HEK293T (cell line): ENCODE measurements at regions not wholly inside any gene's neighbourhood (a gene's known extent, or its start where the extent isn't known, plus 50 kb on each side); places are given as distances from the start of the nearest gene placed in this dataset.

ENCODE experiments used
- CTCF ChIA-PET: fragments of 350-600 bp; formaldehyde crosslinking; extraction: SDS; loops from one replicate; lab custom pipeline; 2021; ENCODE audit warnings: antibody characterized with exemption, inconsistent platforms; lab: Yijun Ruan, JAX
- POLR2A ChIA-PET: fragments of 350-600 bp; formaldehyde crosslinking; extraction: SDS; loops from one replicate; lab custom pipeline; 2020; ENCODE audit warnings: antibody characterized with exemption, inconsistent platforms; lab: Yijun Ruan, JAX
- DNase-seq: peaks from one replicate; pipeline ENCODE4 v3.0.0; 2012; ENCODE audit warnings: mixed read lengths; ENCODE audit errors: extremely low spot score
- ARNT ChIP-seq: fragments of 450-650 bp; IDR thresholded peaks from 2 replicates; pipeline ENCODE4 v1.6.1; 2017; ENCODE audit warnings: mild to moderate bottlenecking
- BHLHE40 ChIP-seq: fragments of 450-650 bp; IDR thresholded peaks from 2 replicates; pipeline ENCODE4 v1.6.1; 2016; ENCODE audit warnings: mild to moderate bottlenecking, moderate library complexity, borderline replicate concordance
- CTBP1 ChIP-seq: fragments of 450-650 bp; IDR thresholded peaks from 2 replicates; pipeline ENCODE4 v1.6.1; 2016; ENCODE audit warnings: borderline replicate concordance
- ELF4 ChIP-seq: fragments of 450-650 bp; IDR thresholded peaks from 2 replicates; pipeline ENCODE4 v1.6.1; 2017; ENCODE audit warnings: antibody characterized with exemption
- FOXA1 ChIP-seq: fragments of 450-650 bp; IDR thresholded peaks from 2 replicates; pipeline ENCODE4 v1.6.1; 2016; ENCODE audit warnings: mild to moderate bottlenecking
- FOXK2 ChIP-seq: fragments of 450-650 bp; IDR thresholded peaks from 2 replicates; pipeline ENCODE4 v1.6.1; 2016; ENCODE audit warnings: mild to moderate bottlenecking
- FOXM1 ChIP-seq: fragments of 450-650 bp; IDR thresholded peaks from 2 replicates; pipeline ENCODE4 v1.6.1; 2017; ENCODE audit warnings: mild to moderate bottlenecking, borderline replicate concordance
- HDGF ChIP-seq: fragments of 450-650 bp; IDR thresholded peaks from 2 replicates; pipeline ENCODE4 v1.6.1; 2017; ENCODE audit warnings: antibody characterized with exemption, borderline replicate concordance
- L3MBTL2 ChIP-seq: fragments of 450-650 bp; conservative IDR thresholded peaks from 2 replicates; pipeline ENCODE4 v1.6.1; 2016; ENCODE audit warnings: mild to moderate bottlenecking
- LEF1 ChIP-seq: fragments of 450-650 bp; IDR thresholded peaks from 2 replicates; pipeline ENCODE4 v1.6.1; 2017; ENCODE audit warnings: mild to moderate bottlenecking, borderline replicate concordance
- NFRKB ChIP-seq: fragments of 450-650 bp; IDR thresholded peaks from 2 replicates; pipeline ENCODE4 v1.6.1; 2016; ENCODE audit warnings: mild to moderate bottlenecking, moderate library complexity
- PKNOX1 ChIP-seq: fragments of 450-650 bp; IDR thresholded peaks from 2 replicates; pipeline ENCODE4 v1.6.1; 2016
- SP1 ChIP-seq: fragments of 450-650 bp; IDR thresholded peaks from 2 replicates; pipeline ENCODE4 v1.6.1; 2017
- SUZ12 ChIP-seq: fragments of 450-650 bp; IDR thresholded peaks from 2 replicates; pipeline ENCODE4 v1.6.1; 2016; ENCODE audit warnings: mild to moderate bottlenecking
- TARDBP ChIP-seq: fragments of 450-650 bp; IDR thresholded peaks from 2 replicates; pipeline ENCODE4 v1.6.1; 2016
- ZNF384 ChIP-seq: fragments of 450-650 bp; IDR thresholded peaks from 2 replicates; pipeline ENCODE4 v1.6.1; 2016

DNA sequence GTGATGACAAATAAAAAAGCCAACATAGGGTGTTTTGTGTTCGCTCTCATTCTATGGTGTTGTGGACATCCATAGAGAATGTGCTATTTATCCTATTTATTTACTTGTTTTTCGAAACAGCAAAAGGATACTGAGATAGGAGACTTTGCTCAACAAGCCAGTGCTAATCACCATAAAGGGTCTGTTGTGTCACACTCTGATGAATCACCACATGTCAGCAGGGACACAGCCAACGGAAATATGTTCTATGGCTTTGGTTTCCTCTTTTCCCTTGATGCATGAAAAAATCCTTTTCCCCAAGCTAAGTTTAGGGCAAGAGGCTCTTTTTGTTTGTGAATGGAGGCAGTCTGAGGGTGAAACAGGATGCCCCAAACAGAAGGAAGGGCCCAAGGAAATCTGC is 154.3 kb downstream of the RNF152 start:
- TF ChIP-seq ZNF384, result no peak
- no peak for DNase-seq
- CTCF ChIA-PET, result no interaction called here
- POLR2A ChIA-PET, result no interaction called here

- ChIA-PET CTCF (no interaction called here), POLR2A (no interaction called here)
- no peak for TF ChIP-seq BHLHE40
- TF ChIP-seq L3MBTL2, result no peak
- no peak for TF ChIP-seq PKNOX1
- no peak for DNase-seq
Observed at GRCh38 chr18:61738042-61738441, 154.8 kb downstream of the RNF152 start.

- DNase-seq, result no peak
- ChIA-PET CTCF (no interaction called here), POLR2A (no interaction called here)
- TF ChIP-seq FOXA1 (no peak), FOXM1 (no peak), HDGF (no peak), ARNT (no peak), SUZ12 (no peak), FOXK2 (no peak), NFRKB (no peak), TARDBP (no peak), ZNF384 (no peak), ELF4 (no peak)
Observed at GRCh38 chr18:61736133-61736532, 156.7 kb downstream of the RNF152 start.

- POLR2A ChIA-PET, result no interaction called here
- no peak for DNase-seq
- TF ChIP-seq BHLHE40, result no peak
- no peak for TF ChIP-seq ZNF384
- TF ChIP-seq CTBP1, result no peak
- TF ChIP-seq L3MBTL2, result no peak
- no peak for TF ChIP-seq LEF1
- no peak for TF ChIP-seq TARDBP
- no peak for TF ChIP-seq SUZ12
- no peak for TF ChIP-seq FOXM1
- no peak for TF ChIP-seq SP1
- no peak for TF ChIP-seq HDGF
- no peak for TF ChIP-seq FOXA1
- no peak for TF ChIP-seq FOXK2
- TF ChIP-seq NFRKB, result no peak
- TF ChIP-seq PKNOX1, result no peak
- no peak for TF ChIP-seq ARNT
- no peak for TF ChIP-seq ELF4
- CTCF ChIA-PET, result interaction anchor here (0.6 kb wide), 1 partner anchor 48 kb away, joined by 5 read pairs; no protein-coding TSS in a partner anchor
Observed at GRCh38 chr18:61735564-61736102, 157.2 kb downstream of the RNF152 start.

- CTCF ChIA-PET, result no interaction called here
- POLR2A ChIA-PET, result no interaction called here
- no peak for DNase-seq
- no peak for TF ChIP-seq FOXM1
Observed at GRCh38 chr18:61734396-61734795, 158.4 kb downstream of the RNF152 start.

GRCh38 chr18:61732854-61733253 is 160.0 kb downstream of the RNF152 start:
- CTCF ChIA-PET, result no interaction called here
- POLR2A ChIA-PET, result no interaction called here
- DNase-seq, result no peak
- TF ChIP-seq CTBP1 (no peak), ELF4 (no peak), FOXA1 (no peak), PKNOX1 (no peak), L3MBTL2 (no peak)

GRCh38 chr18:61731693-61732376 is 161.0 kb downstream of the RNF152 start:
- no peak for DNase-seq
- no peak for TF ChIP-seq SP1
- TF ChIP-seq ARNT, result no peak
- no peak for TF ChIP-seq CTBP1
- no peak for TF ChIP-seq FOXK2
- no peak for TF ChIP-seq FOXA1
- TF ChIP-seq NFRKB, result no peak
- no peak for TF ChIP-seq HDGF
- TF ChIP-seq SUZ12, result no peak
- TF ChIP-seq TARDBP, result no peak
- no peak for TF ChIP-seq PKNOX1
- no peak for TF ChIP-seq L3MBTL2
- ChIA-PET POLR2A (no interaction called here), CTCF (no interaction called here)
